ENCODE measurements at regions not wholly inside any gene's neighbourhood (a gene's known extent, or its start where the extent isn't known, plus 50 kb on each side); places are given as distances from the start of the nearest gene placed in this dataset.

- no peak for DNase-seq
Observed at GRCh38 chr5:173744551-173744950, 128.1 kb upstream of the BOD1 start.

- DNase-seq = no peak
Observed at GRCh38 chr5:173745123-173745522, 128.7 kb upstream of the BOD1 start.

GRCh38 chr5:173745557-173745956, 129.1 kb upstream of the BOD1 start:
- DNase-seq = no peak

- no peak for DNase-seq
Observed at GRCh38 chr5:173746047-173746646, 129.7 kb upstream of the BOD1 start.

GRCh38 chr5:173747876-173748275, 131.4 kb upstream of the BOD1 start:
- DNase-seq = no peak

GRCh38 chr5:173750538-173751265, 134.3 kb upstream of the BOD1 start:
- no peak for DNase-seq

- DNase-seq = no peak
Observed at GRCh38 chr5:173751266-173751600, 134.8 kb upstream of the BOD1 start.

- no peak for DNase-seq
Observed at GRCh38 chr5:173752653-173753052, 135.5 kb upstream of the CPEB4 start.

GRCh38 chr5:173753307-173754168, 134.6 kb upstream of the CPEB4 start:
- no peak for DNase-seq

- no peak for DNase-seq
Observed at GRCh38 chr5:173755319-173755718, 132.8 kb upstream of the CPEB4 start.

GRCh38 chr5:173757403-173758209, 130.5 kb upstream of the CPEB4 start:
- DNase-seq = no peak

- DNase-seq = no peak
Observed at GRCh38 chr5:173758676-173759075, 129.5 kb upstream of the CPEB4 start.

GRCh38 chr5:173759691-173760090, 128.5 kb upstream of the CPEB4 start:
- no peak for DNase-seq

GRCh38 chr5:173760461-173761177, 127.5 kb upstream of the CPEB4 start:
- DNase-seq = no peak

- no peak for DNase-seq
Observed at GRCh38 chr5:173761178-173761513, 127.0 kb upstream of the CPEB4 start.

- no peak for DNase-seq
Observed at GRCh38 chr5:173762045-173762444, 126.1 kb upstream of the CPEB4 start.

GRCh38 chr5:173762930-173763329, 125.2 kb upstream of the CPEB4 start:
- no peak for DNase-seq

GRCh38 chr5:173763410-173763809, 124.7 kb upstream of the CPEB4 start:
- no peak for DNase-seq

GRCh38 chr5:173764332-173765028, 123.7 kb upstream of the CPEB4 start:
- no peak for DNase-seq

- no peak for DNase-seq
Observed at GRCh38 chr5:173765029-173765644, 123.0 kb upstream of the CPEB4 start.

GRCh38 chr5:173765661-173766060, 122.5 kb upstream of the CPEB4 start:
- no peak for DNase-seq

Measured in T-helper 1 cell (primary cell).